ENCODE measurements at regions not wholly inside any gene's neighbourhood (a gene's known extent, or its start where the extent isn't known, plus 50 kb on each side); places are given as distances from the start of the nearest gene placed in this dataset.

DNA sequence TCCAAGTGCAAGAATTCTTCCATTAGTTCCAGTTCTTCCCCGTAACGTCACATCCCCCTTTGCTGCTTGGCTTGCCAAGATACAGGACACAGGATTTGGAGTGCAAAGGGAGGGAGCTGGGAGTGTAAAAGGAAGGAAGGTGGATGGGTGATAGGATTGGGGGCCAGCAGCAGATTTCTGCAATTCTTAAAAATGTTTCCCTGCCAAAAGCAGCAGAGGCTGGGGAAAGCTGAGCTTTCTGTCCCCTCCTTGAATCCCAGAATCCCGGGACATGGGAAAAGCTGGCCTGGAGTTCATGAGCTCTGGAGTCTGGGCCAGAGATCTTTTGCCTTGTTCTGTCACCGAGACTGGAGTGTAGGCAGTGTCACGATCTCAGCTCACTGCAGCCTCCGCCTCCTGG is 60.0 kb upstream of the EPB41L1 start:
- TF ChIP-seq, protein P1, sequence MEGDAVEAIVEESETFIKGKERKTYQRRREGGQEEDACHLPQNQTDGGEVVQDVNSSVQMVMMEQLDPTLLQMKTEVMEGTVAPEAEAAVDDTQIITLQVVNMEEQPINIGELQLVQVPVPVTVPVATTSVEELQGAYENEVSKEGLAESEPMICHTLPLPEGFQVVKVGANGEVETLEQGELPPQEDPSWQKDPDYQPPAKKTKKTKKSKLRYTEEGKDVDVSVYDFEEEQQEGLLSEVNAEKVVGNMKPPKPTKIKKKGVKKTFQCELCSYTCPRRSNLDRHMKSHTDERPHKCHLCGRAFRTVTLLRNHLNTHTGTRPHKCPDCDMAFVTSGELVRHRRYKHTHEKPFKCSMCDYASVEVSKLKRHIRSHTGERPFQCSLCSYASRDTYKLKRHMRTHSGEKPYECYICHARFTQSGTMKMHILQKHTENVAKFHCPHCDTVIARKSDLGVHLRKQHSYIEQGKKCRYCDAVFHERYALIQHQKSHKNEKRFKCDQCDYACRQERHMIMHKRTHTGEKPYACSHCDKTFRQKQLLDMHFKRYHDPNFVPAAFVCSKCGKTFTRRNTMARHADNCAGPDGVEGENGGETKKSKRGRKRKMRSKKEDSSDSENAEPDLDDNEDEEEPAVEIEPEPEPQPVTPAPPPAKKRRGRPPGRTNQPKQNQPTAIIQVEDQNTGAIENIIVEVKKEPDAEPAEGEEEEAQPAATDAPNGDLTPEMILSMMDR (IDR thresholded peaks at IDR 0.05), result no peak
- TF ChIP-seq CREM (CRISPR knock-in tag; IDR thresholded peaks at IDR 0.05) (no peak), FOXP1 (CRISPR knock-in tag; IDR thresholded peaks at IDR 0.05; ENCODE audit: borderline replicate concordance) (no peak), ZNF263 (CRISPR knock-in tag; IDR thresholded peaks at IDR 0.05; ENCODE audit: low read depth) (no peak)
- TF ChIP-seq, protein P2, sequence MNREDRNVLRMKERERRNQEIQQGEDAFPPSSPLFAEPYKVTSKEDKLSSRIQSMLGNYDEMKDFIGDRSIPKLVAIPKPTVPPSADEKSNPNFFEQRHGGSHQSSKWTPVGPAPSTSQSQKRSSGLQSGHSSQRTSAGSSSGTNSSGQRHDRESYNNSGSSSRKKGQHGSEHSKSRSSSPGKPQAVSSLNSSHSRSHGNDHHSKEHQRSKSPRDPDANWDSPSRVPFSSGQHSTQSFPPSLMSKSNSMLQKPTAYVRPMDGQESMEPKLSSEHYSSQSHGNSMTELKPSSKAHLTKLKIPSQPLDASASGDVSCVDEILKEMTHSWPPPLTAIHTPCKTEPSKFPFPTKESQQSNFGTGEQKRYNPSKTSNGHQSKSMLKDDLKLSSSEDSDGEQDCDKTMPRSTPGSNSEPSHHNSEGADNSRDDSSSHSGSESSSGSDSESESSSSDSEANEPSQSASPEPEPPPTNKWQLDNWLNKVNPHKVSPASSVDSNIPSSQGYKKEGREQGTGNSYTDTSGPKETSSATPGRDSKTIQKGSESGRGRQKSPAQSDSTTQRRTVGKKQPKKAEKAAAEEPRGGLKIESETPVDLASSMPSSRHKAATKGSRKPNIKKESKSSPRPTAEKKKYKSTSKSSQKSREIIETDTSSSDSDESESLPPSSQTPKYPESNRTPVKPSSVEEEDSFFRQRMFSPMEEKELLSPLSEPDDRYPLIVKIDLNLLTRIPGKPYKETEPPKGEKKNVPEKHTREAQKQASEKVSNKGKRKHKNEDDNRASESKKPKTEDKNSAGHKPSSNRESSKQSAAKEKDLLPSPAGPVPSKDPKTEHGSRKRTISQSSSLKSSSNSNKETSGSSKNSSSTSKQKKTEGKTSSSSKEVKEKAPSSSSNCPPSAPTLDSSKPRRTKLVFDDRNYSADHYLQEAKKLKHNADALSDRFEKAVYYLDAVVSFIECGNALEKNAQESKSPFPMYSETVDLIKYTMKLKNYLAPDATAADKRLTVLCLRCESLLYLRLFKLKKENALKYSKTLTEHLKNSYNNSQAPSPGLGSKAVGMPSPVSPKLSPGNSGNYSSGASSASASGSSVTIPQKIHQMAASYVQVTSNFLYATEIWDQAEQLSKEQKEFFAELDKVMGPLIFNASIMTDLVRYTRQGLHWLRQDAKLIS (CRISPR knock-in tag; IDR thresholded peaks at IDR 0.05; ENCODE audit: borderline replicate concordance), result no peak
- TF ChIP-seq, protein P3, sequence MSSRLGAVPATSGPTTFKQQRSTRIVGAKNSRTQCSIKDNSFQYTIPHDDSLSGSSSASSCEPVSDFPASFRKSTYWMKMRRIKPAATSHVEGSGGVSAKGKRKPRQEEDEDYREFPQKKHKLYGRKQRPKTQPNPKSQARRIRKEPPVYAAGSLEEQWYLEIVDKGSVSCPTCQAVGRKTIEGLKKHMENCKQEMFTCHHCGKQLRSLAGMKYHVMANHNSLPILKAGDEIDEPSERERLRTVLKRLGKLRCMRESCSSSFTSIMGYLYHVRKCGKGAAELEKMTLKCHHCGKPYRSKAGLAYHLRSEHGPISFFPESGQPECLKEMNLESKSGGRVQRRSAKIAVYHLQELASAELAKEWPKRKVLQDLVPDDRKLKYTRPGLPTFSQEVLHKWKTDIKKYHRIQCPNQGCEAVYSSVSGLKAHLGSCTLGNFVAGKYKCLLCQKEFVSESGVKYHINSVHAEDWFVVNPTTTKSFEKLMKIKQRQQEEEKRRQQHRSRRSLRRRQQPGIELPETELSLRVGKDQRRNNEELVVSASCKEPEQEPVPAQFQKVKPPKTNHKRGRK (CRISPR knock-in tag; IDR thresholded peaks at IDR 0.05; ENCODE audit: borderline replicate concordance), result no peak

Measured in WTC11 (cell line).